Lower lobe of right lung (tissue), 2 donors: ENCODE measurements at regions not wholly inside any gene's neighbourhood (a gene's known extent, or its start where the extent isn't known, plus 50 kb on each side); places are given as distances from the start of the nearest gene placed in this dataset.

ENCODE experiments used
- ATAC-seq, 2 donors: fragments of 200-7000 bp; cut with Tn5 transposase; one replicate each; pipeline ENCODE4 v1.9.1; 2020 to 2022; ENCODE audit warnings: mild to moderate bottlenecking in 2 of 2, moderate library complexity in 2 of 2
- DNase-seq: peaks from one replicate; pipeline ENCODE4 v3.0.0-alpha.2; 2020
- H3K27ac ChIP-seq: fragments of 200-600 bp; one replicate; pipeline ENCODE4 v1.8.0; 2022
- H3K27me3 ChIP-seq: fragments of 200-600 bp; one replicate; pipeline ENCODE4 v1.8.0; 2022; ENCODE audit warnings: low read depth
- H3K36me3 ChIP-seq: fragments of 200-600 bp; one replicate; pipeline ENCODE4 v1.8.0; 2022; ENCODE audit warnings: mild to moderate bottlenecking
- H3K4me1 ChIP-seq: fragments of 200-600 bp; one replicate; pipeline ENCODE4 v1.8.0; 2022
- H3K4me3 ChIP-seq: fragments of 200-600 bp; one replicate; pipeline ENCODE4 v1.8.0; 2022; ENCODE audit warnings: mild to moderate bottlenecking
- H3K9me3 ChIP-seq: fragments of 200-600 bp; one replicate; pipeline ENCODE4 v1.8.0; 2022
- CTCF ChIP-seq: fragments of 200-600 bp; IDR thresholded peaks from one replicate; pipeline ENCODE4 v1.8.0; 2022; ENCODE audit warnings: antibody characterized with exemption, mild to moderate bottlenecking
- intact Hi-C: fragments of 100-400 bp; cut with DNase I; formaldehyde crosslinking; loops from one replicate; pipeline ENCODE4 v1.11.0; 2022
- donor health status: DM: no; HTN: yes; CAD: no; lungs with severe emphysema.

GRCh38 chr1:73331726-73332125 is 866.2 kb downstream of the LRRIQ3 start:
- peaks cover 4% of the 10 kb centered on the region for H3K9me3 ChIP-seq
- no peaks in the 10 kb centered on the region for H3K4me1 ChIP-seq
- DNase-seq (no peak), ATAC-seq (no peak)
- H3K36me3 ChIP-seq, result no peaks in the 10 kb centered on the region
- H3K27ac ChIP-seq, result no peak overlapping the region
- no peak for TF ChIP-seq CTCF
- H3K4me3 ChIP-seq, result no peak overlapping the region
- H3K27me3 ChIP-seq, result no peaks in the 10 kb centered on the region
- intact Hi-C loops, result no loop called here

- no peaks in the 10 kb centered on the region for H3K36me3 ChIP-seq
- intact Hi-C loops, result no loop called here
- ATAC-seq (peak in 1 of 2 donors; percentile 17), DNase-seq (no peak)
- no peaks in the 10 kb centered on the region for H3K27me3 ChIP-seq
- no peaks in the 10 kb centered on the region for H3K4me1 ChIP-seq
- no peak for TF ChIP-seq CTCF
- H3K9me3 ChIP-seq, result no peaks in the 10 kb centered on the region
- H3K4me3 ChIP-seq, result no peak overlapping the region
- no peak overlapping the region for H3K27ac ChIP-seq
Measured at GRCh38 chr1:73327998-73328397, 870.0 kb downstream of the LRRIQ3 start.

- Histone ChIP-seq H3K9me3 (no peaks in the 10 kb centered on the region), H3K4me3 (no peak overlapping the region), H3K36me3 (no peaks in the 10 kb centered on the region), H3K27me3 (no peaks in the 10 kb centered on the region), H3K4me1 (no peaks in the 10 kb centered on the region), H3K27ac (no peak overlapping the region)
- ATAC-seq (peak in 1 of 2 donors; percentile 42), DNase-seq (no peak)
- intact Hi-C loops, result no loop called here
- no peak for TF ChIP-seq CTCF
Measured at GRCh38 chr1:73327180-73327793, 870.7 kb downstream of the LRRIQ3 start.

- intact Hi-C loops, result no loop called here
Measured at GRCh38 chr1:73326663-73327062, 871.3 kb downstream of the LRRIQ3 start.

GRCh38 chr1:73310797-73311381 is 887.1 kb downstream of the LRRIQ3 start:
- Histone ChIP-seq H3K27me3 (no peaks in the 10 kb centered on the region), H3K4me3 (no peak overlapping the region), H3K4me1 (no peaks in the 10 kb centered on the region), H3K27ac (no peak overlapping the region), H3K9me3 (no peaks in the 10 kb centered on the region), H3K36me3 (no peaks in the 10 kb centered on the region)
- DNase-seq (no peak), ATAC-seq (no peak)
- TF ChIP-seq CTCF, result no peak
- intact Hi-C loops, result no loop called here

More at GRCh38 chr1:73326663-73327062, 871.3 kb downstream of the LRRIQ3 start:
- no peak overlapping the region for H3K4me3 ChIP-seq
- H3K4me1 ChIP-seq, result no peaks in the 10 kb centered on the region
- no peak for ATAC-seq
- no peak for DNase-seq
- no peaks in the 10 kb centered on the region for H3K27me3 ChIP-seq
- H3K9me3 ChIP-seq, result no peaks in the 10 kb centered on the region
- no peak for TF ChIP-seq CTCF
- H3K36me3 ChIP-seq, result no peaks in the 10 kb centered on the region
- H3K27ac ChIP-seq, result no peak overlapping the region
